ENCODE measurements at regions not wholly inside any gene's neighbourhood (a gene's known extent, or its start where the extent isn't known, plus 50 kb on each side); places are given as distances from the start of the nearest gene placed in this dataset.

- Histone ChIP-seq H3K4me1 (ENCODE audit: insufficient read depth, low read length) (peaks cover 47% of the 10 kb centered on the region), H3K27me3 (ENCODE audit: control insufficient read depth in 1 of 2, insufficient read depth in 2 of 2, low read length in 2 of 2) (no peaks in the 10 kb centered on the region), H3K36me3 (ENCODE audit: insufficient read depth, low read length) (no peaks in the 10 kb centered on the region), H3K27ac (ENCODE audit: low read depth in 1 of 2, low read length in 2 of 2) (no peak overlapping the region), H3K9me3 (ENCODE audit: control insufficient read depth in 1 of 2, insufficient read depth in 1 of 2, low read length in 2 of 2) (no peaks in the 10 kb centered on the region), H3K4me3 (ENCODE audit: low read length) (no peak overlapping the region)
- Mint-ChIP-seq H3K27ac (peak overlapping the region; percentile 90), H3K36me3 (ENCODE audit: low read depth) (no peaks in the 10 kb centered on the region), H3K9me3 (peaks cover 2% of the 10 kb centered on the region), H3K4me1 (ENCODE audit: low read depth) (peaks cover 68% of the 10 kb centered on the region), H3K27me3 (no peaks in the 10 kb centered on the region), H3K4me3 (no peak overlapping the region)
- ChIA-PET POLR2A (interaction anchor here (1.2 to 5.5 kb wide), 2 partner anchors 8 to 126 kb away, joined by 4 to 45 read pairs; partner anchors contain the start of gene CDC45), CTCF (no interaction called here)
- no peak for DNase-seq
- intact Hi-C loops (cut with DNase I, micrococcal nuclease) = no loop called here
- ATAC-seq (ENCODE audit: poor library complexity) = no peak
- no peak for TF ChIP-seq CTCF (IDR thresholded peaks at IDR 0.05)
These were observed 81.5 kb upstream of the CLDN5 start for GRCh38 chr22:19605508-19606331.

GRCh38 chr22:19606332-19607191 is 82.4 kb upstream of the CLDN5 start:
- CTCF ChIA-PET = no interaction called here
- H3K4me3 Mint-ChIP-seq = peak overlapping the region; percentile 55
- intact Hi-C loops (cut with DNase I, micrococcal nuclease) = loop anchor here in 1 of 2 experiments (1.0 kb wide), 1 partner anchor 9 kb away; no protein-coding TSS in a partner anchor

More at GRCh38 chr22:19606332-19607191, 82.4 kb upstream of the CLDN5 start:
- Histone ChIP-seq H3K36me3 (ENCODE audit: insufficient read depth, low read length) (no peaks in the 10 kb centered on the region), H3K27me3 (ENCODE audit: control insufficient read depth in 1 of 2, insufficient read depth in 2 of 2, low read length in 2 of 2) (no peaks in the 10 kb centered on the region), H3K27ac (ENCODE audit: low read depth in 1 of 2, low read length in 2 of 2) (peak overlapping the region; percentile 29 to 37), H3K4me3 (ENCODE audit: low read length) (peak overlapping the region; percentile 20), H3K4me1 (ENCODE audit: insufficient read depth, low read length) (peaks cover 51% of the 10 kb centered on the region), H3K9me3 (ENCODE audit: control insufficient read depth in 1 of 2, insufficient read depth in 1 of 2, low read length in 2 of 2) (no peaks in the 10 kb centered on the region)
- no peak for DNase-seq
- Mint-ChIP-seq H3K9me3 (peaks cover 2% of the 10 kb centered on the region), H3K27ac (peak overlapping the region; percentile 90), H3K27me3 (no peaks in the 10 kb centered on the region), H3K4me1 (ENCODE audit: low read depth) (peaks cover 70% of the 10 kb centered on the region), H3K36me3 (ENCODE audit: low read depth) (no peaks in the 10 kb centered on the region)
- TF ChIP-seq CTCF (IDR thresholded peaks at IDR 0.05) = no peak
- POLR2A ChIA-PET = interaction anchor here (0.6 to 5.5 kb wide), 3 partner anchors 9 to 175 kb away, joined by 3 to 45 read pairs (median 3); partner anchors contain the start of gene HIRA
- ATAC-seq (ENCODE audit: poor library complexity) = no peak
